ENCODE measurements at regions not wholly inside any gene's neighbourhood (a gene's known extent, or its start where the extent isn't known, plus 50 kb on each side); places are given as distances from the start of the nearest gene placed in this dataset.

DNA sequence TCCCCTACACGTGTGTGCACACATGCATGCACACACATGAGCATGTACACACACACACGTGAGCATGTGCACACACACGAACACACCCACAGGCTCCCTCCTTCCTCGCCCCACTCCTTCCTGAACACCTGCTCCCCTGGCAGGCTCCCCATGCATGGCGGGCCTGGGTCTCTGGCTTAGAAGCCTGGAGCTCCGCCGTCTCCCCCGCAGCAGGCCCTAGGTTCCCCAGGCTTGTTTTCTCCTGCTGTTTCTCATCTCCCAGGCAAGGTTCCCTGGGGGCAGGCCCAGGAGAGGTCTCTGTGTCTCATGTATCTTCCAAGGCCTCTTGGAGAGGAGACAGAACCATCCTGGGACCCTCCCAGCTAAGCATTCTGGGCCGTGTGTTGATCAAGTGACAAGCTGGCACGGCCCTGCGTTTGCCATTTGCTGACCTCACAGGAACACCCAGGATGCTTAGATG lies 202.3 kb upstream of the CIBAR2 start:
- no peak overlapping the region for H2AFZ ChIP-seq (ENCODE audit: low read depth, low read length)
- H3K4me1 ChIP-seq (ENCODE audit: insufficient read depth, low read length): 0 out of 2 replicates have a peak, but pooled peaks cover 2% of the 10 kb centered on the region
- H3K27ac ChIP-seq (ENCODE audit: low read length): no peak overlapping the region
- H3K36me3 ChIP-seq (ENCODE audit: insufficient read depth, low read length): no peaks in the 10 kb centered on the region
- TF ChIP-seq, protein P1, sequence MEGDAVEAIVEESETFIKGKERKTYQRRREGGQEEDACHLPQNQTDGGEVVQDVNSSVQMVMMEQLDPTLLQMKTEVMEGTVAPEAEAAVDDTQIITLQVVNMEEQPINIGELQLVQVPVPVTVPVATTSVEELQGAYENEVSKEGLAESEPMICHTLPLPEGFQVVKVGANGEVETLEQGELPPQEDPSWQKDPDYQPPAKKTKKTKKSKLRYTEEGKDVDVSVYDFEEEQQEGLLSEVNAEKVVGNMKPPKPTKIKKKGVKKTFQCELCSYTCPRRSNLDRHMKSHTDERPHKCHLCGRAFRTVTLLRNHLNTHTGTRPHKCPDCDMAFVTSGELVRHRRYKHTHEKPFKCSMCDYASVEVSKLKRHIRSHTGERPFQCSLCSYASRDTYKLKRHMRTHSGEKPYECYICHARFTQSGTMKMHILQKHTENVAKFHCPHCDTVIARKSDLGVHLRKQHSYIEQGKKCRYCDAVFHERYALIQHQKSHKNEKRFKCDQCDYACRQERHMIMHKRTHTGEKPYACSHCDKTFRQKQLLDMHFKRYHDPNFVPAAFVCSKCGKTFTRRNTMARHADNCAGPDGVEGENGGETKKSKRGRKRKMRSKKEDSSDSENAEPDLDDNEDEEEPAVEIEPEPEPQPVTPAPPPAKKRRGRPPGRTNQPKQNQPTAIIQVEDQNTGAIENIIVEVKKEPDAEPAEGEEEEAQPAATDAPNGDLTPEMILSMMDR (IDR thresholded peaks at IDR 0.05; ENCODE audit: borderline replicate concordance, extremely low read depth, low read length, poor library complexity, severe bottlenecking): no peak
- no peak overlapping the region for H3K4me2 ChIP-seq (ENCODE audit: insufficient read depth, low read length)
- no peaks in the 10 kb centered on the region for H3K79me2 ChIP-seq (ENCODE audit: insufficient read depth, low read length)
- H3K4me3 ChIP-seq (ENCODE audit: low read depth in 1 of 2, low read length in 2 of 2): no peak overlapping the region
- DNase-seq (no peak), ATAC-seq (ENCODE audit: insufficient read depth, low read depth) (no peak)
- H3K27me3 ChIP-seq (ENCODE audit: insufficient read depth, low read length, poor library complexity): no peaks in the 10 kb centered on the region
- peaks cover 3% of the 10 kb centered on the region; the same call in 1 of the 2 replicates for H4K20me1 ChIP-seq (ENCODE audit: insufficient read depth, low read length)
- H3K9ac ChIP-seq (ENCODE audit: low read depth, low read length): no peak overlapping the region
- no peaks in the 10 kb centered on the region for H3K9me3 ChIP-seq (ENCODE audit: insufficient read depth, low read length, severe bottlenecking)

DNA sequence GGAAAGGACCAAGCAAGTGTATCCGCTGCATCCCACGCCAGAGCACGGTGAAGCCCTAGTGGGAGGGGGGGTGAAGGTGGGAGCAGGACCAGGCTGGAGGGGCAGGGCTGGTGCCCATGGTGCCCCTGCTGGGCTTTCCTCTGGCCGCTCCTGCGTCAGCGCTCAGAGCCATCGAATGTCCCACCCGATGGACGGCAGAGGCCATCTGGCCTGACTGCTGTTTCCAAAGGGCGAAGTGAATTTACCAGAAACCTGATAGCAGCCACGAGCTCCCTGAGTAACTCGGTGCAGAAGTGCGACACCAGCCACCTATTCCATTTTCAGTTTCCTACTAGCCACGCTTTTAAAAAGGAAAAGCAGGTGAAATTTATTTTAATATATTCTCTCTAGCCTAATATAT lies 203.6 kb upstream of the CIBAR2 start:
- TF ChIP-seq, protein P1 (IDR thresholded peaks at IDR 0.05; ENCODE audit: borderline replicate concordance, extremely low read depth, low read length, poor library complexity, severe bottlenecking): no peak
- TF ChIP-seq EZH2 (IDR thresholded peaks at IDR 0.05; ENCODE audit: borderline replicate concordance, low read depth, low read length, severe bottlenecking): no peak
- no peaks in the 10 kb centered on the region for H3K4me1 ChIP-seq (ENCODE audit: insufficient read depth, low read length)
- no peak overlapping the region for H2AFZ ChIP-seq (ENCODE audit: low read depth, low read length)
- H3K9ac ChIP-seq (ENCODE audit: low read depth, low read length): no peak overlapping the region
- no peak overlapping the region for H3K4me2 ChIP-seq (ENCODE audit: insufficient read depth, low read length)
- no peaks in the 10 kb centered on the region for H3K9me3 ChIP-seq (ENCODE audit: insufficient read depth, low read length, severe bottlenecking)
- H3K27ac ChIP-seq (ENCODE audit: low read length): no peak overlapping the region
- no peak for ATAC-seq (ENCODE audit: insufficient read depth, low read depth)
- no peaks in the 10 kb centered on the region for H3K27me3 ChIP-seq (ENCODE audit: insufficient read depth, low read length, poor library complexity)
- H4K20me1 ChIP-seq (ENCODE audit: insufficient read depth, low read length): peaks cover 3% of the 10 kb centered on the region; the same call in 1 of the 2 replicates
- no peaks in the 10 kb centered on the region for H3K79me2 ChIP-seq (ENCODE audit: insufficient read depth, low read length)
- H3K36me3 ChIP-seq (ENCODE audit: insufficient read depth, low read length): no peaks in the 10 kb centered on the region
- DNase-seq: no peak
- no peak overlapping the region for H3K4me3 ChIP-seq (ENCODE audit: low read depth in 1 of 2, low read length in 2 of 2)

DNA sequence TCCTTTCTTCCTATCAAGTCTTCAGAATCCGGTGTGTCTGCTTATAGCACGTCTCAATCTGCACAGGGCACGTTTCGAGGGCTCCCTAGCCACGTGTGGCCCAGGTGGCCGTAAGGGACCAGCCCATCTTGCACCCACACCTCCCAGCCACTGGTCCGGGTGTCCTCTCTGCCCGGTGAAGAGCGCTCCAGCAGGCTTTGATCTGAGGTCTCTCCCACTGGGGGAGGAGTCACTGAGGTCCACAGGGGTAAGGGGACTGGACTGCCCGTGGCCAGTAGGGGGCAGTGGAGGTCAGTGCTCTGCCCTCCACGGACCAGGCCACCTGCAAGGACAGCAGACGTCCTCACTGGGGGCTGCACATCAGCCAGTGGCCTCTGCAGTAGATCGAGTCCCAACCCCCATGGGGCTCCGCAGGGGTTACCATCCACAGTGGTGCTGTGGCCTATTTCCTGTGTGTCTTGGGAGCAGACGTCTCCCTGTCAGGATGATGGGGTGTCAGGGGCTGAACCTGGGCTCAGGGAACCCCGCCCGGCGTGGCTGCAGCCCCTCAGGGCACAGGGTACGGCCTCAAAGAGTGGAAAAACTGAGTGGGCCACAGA lies 204.1 kb upstream of the CIBAR2 start:
- ATAC-seq (ENCODE audit: insufficient read depth, low read depth): peak; percentile 89
- Histone ChIP-seq H3K9ac (ENCODE audit: low read depth, low read length) (no peak overlapping the region), H3K27me3 (ENCODE audit: insufficient read depth, low read length, poor library complexity) (no peaks in the 10 kb centered on the region), H3K4me1 (ENCODE audit: insufficient read depth, low read length) (no peaks in the 10 kb centered on the region), H3K27ac (ENCODE audit: low read length) (no peak overlapping the region), H3K4me2 (ENCODE audit: insufficient read depth, low read length) (no peak overlapping the region), H3K79me2 (ENCODE audit: insufficient read depth, low read length) (no peaks in the 10 kb centered on the region), H2AFZ (ENCODE audit: low read depth, low read length) (no peak overlapping the region), H3K36me3 (ENCODE audit: insufficient read depth, low read length) (no peaks in the 10 kb centered on the region), H3K4me3 (ENCODE audit: low read depth in 1 of 2, low read length in 2 of 2) (no peak overlapping the region), H3K9me3 (ENCODE audit: insufficient read depth, low read length, severe bottlenecking) (no peaks in the 10 kb centered on the region), H4K20me1 (ENCODE audit: insufficient read depth, low read length) (peaks cover 3% of the 10 kb centered on the region; the same call in 1 of the 2 replicates)
- DNase-seq: peak; percentile 57
- TF ChIP-seq, protein P1 (IDR thresholded peaks at IDR 0.05; ENCODE audit: borderline replicate concordance, extremely low read depth, low read length, poor library complexity, severe bottlenecking): peak; percentile 85
- no peak for TF ChIP-seq EZH2 (IDR thresholded peaks at IDR 0.05; ENCODE audit: borderline replicate concordance, low read depth, low read length, severe bottlenecking)
